ENCODE measurements at regions not wholly inside any gene's neighbourhood (a gene's known extent, or its start where the extent isn't known, plus 50 kb on each side); places are given as distances from the start of the nearest gene placed in this dataset.
"Not testable (repeated sequence)": the region's sequence is repeated elsewhere in the genome, so short reads cannot be mapped to it uniquely, and the experiment has no call there.

- no peak for TF ChIP-seq ZNF274 (IDR thresholded peaks at IDR 0.05; ENCODE audit: low read depth, low read length)
- no peaks in the 10 kb centered on the region for H3K9me3 ChIP-seq (ENCODE audit: insufficient read depth, low read length)
- no peaks in the 10 kb centered on the region for H3K4me1 ChIP-seq (ENCODE audit: insufficient read depth, insufficient read length)
- no peak overlapping the region for H3K9ac ChIP-seq (ENCODE audit: insufficient read length, low read depth)
- no peaks in the 10 kb centered on the region for H3K36me3 ChIP-seq (ENCODE audit: insufficient read depth, insufficient read length, low read length)
- H3K4me3 ChIP-seq (ENCODE audit: insufficient read length, low read depth), result no peak overlapping the region
- no peak for DNase-seq (ENCODE audit: low read depth, low spot score)
- H3K27me3 ChIP-seq (ENCODE audit: insufficient read depth, insufficient read length), result no peaks in the 10 kb centered on the region
Observed at GRCh38 chr2:13266166-13266565, 549.4 kb downstream of the TRIB2 start.

DNA sequence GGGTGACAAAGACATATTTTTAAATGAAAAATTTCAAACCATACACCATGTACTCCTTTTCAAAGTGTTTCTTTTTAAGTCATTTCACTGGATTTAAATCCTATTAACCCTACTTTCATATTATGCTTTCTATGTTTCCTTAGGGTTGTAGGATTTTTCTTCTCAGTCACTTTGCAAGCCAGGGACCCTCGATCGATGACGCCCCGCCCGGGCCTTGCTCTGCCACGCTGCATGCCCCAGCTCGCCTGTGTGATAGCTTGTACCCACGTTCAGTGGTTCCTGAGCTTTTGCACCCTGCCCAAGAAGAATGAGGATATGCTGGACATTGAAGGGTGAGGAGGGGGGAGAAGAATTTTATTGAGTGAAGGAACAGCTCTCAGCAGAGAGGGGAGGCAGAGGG is 568.0 kb downstream of the TRIB2 start:
- no peak for TF ChIP-seq YY1 (IDR thresholded peaks at IDR 0.05; ENCODE audit: insufficient read depth, insufficient read length)
- no peak for TF ChIP-seq SUZ12 (IDR thresholded peaks at IDR 0.05; ENCODE audit: extremely low read depth, insufficient read depth, insufficient read length)
- TF ChIP-seq ZNF274 (IDR thresholded peaks at IDR 0.05; ENCODE audit: low read depth, low read length), result no peak
- Histone ChIP-seq H3K9me3 (ENCODE audit: insufficient read depth, low read length) (no peaks in the 10 kb centered on the region), H3K4me3 (ENCODE audit: insufficient read length, low read depth) (no peak overlapping the region), H3K36me3 (ENCODE audit: insufficient read depth, insufficient read length, low read length) (no peaks in the 10 kb centered on the region), H3K27me3 (ENCODE audit: insufficient read depth, insufficient read length) (no peaks in the 10 kb centered on the region), H3K9ac (ENCODE audit: insufficient read length, low read depth) (no peak overlapping the region), H3K4me1 (ENCODE audit: insufficient read depth, insufficient read length) (no peaks in the 10 kb centered on the region)
- DNase-seq (ENCODE audit: low read depth, low spot score), result no peak

GRCh38 chr2:13289310-13289709 is 572.6 kb downstream of the TRIB2 start:
- H3K4me3 ChIP-seq (ENCODE audit: insufficient read length, low read depth), result no peak overlapping the region
- no peaks in the 10 kb centered on the region for H3K27me3 ChIP-seq (ENCODE audit: insufficient read depth, insufficient read length)
- no peak overlapping the region for H3K9ac ChIP-seq (ENCODE audit: insufficient read length, low read depth)
- TF ChIP-seq ZNF274 (IDR thresholded peaks at IDR 0.05; ENCODE audit: low read depth, low read length), result no peak
- no peaks in the 10 kb centered on the region for H3K4me1 ChIP-seq (ENCODE audit: insufficient read depth, insufficient read length)
- no peaks in the 10 kb centered on the region for H3K36me3 ChIP-seq (ENCODE audit: insufficient read depth, insufficient read length, low read length)
- H3K9me3 ChIP-seq (ENCODE audit: insufficient read depth, low read length), result no peaks in the 10 kb centered on the region
- no peak for DNase-seq (ENCODE audit: low read depth, low spot score)

GRCh38 chr2:13308478-13308805 is 591.7 kb downstream of the TRIB2 start:
- not testable (repeated sequence) for H3K36me3 ChIP-seq (ENCODE audit: insufficient read depth, insufficient read length, low read length); DNase-seq (ENCODE audit: low read depth, low spot score); H3K27me3 ChIP-seq (ENCODE audit: insufficient read depth, insufficient read length)

GRCh38 chr2:13308989-13309388 is 592.3 kb downstream of the TRIB2 start:
- no peak overlapping the region for H3K4me3 ChIP-seq (ENCODE audit: insufficient read length, low read depth)
- no peaks in the 10 kb centered on the region for H3K36me3 ChIP-seq (ENCODE audit: insufficient read depth, insufficient read length, low read length)
- H3K27me3 ChIP-seq (ENCODE audit: insufficient read depth, insufficient read length), result no peaks in the 10 kb centered on the region
- no peaks in the 10 kb centered on the region for H3K4me1 ChIP-seq (ENCODE audit: insufficient read depth, insufficient read length)
- H3K9ac ChIP-seq (ENCODE audit: insufficient read length, low read depth), result no peak overlapping the region
- no peak for DNase-seq (ENCODE audit: low read depth, low spot score)
- no peaks in the 10 kb centered on the region; the same call in 1 of the 2 replicates for H3K9me3 ChIP-seq (ENCODE audit: insufficient read depth, low read length)
- TF ChIP-seq SUZ12 (IDR thresholded peaks at IDR 0.05; ENCODE audit: extremely low read depth, insufficient read depth, insufficient read length), result no peak
- no peak for TF ChIP-seq ZNF274 (IDR thresholded peaks at IDR 0.05; ENCODE audit: low read depth, low read length)
- TF ChIP-seq YY1 (IDR thresholded peaks at IDR 0.05; ENCODE audit: insufficient read depth, insufficient read length), result no peak

More at GRCh38 chr2:13308478-13308805, 591.7 kb downstream of the TRIB2 start:
- not testable (repeated sequence) for H3K4me1 ChIP-seq (ENCODE audit: insufficient read depth, insufficient read length); H3K9ac ChIP-seq (ENCODE audit: insufficient read length, low read depth); H3K9me3 ChIP-seq (ENCODE audit: insufficient read depth, low read length); H3K4me3 ChIP-seq (ENCODE audit: insufficient read length, low read depth)

DNA sequence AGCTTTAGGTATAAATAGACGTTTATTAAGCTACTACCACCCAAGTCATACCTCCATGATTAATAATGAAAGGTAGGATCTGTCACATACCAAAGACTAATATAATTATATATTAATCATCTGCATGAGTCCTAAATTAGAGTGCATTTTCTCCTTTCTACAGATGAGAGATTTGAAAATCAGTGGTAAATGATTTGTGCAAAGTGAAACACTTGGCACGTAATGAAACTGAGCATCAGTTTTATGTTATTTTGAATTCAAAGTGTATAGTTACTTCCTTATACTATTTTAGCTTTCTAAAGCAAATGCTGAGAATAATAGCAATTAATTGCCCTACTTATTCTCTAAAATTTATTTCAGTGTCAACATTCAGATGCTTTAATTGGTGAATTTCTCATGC is 615.3 kb downstream of the TRIB2 start:
- TF ChIP-seq SUZ12 (IDR thresholded peaks at IDR 0.05; ENCODE audit: extremely low read depth, insufficient read depth, insufficient read length) (no peak), YY1 (IDR thresholded peaks at IDR 0.05; ENCODE audit: insufficient read depth, insufficient read length) (no peak), ZNF274 (IDR thresholded peaks at IDR 0.05; ENCODE audit: low read depth, low read length) (no peak)
- H3K27me3 ChIP-seq (ENCODE audit: insufficient read depth, insufficient read length), result no peaks in the 10 kb centered on the region
- H3K9me3 ChIP-seq (ENCODE audit: insufficient read depth, low read length), result no peaks in the 10 kb centered on the region
- DNase-seq (ENCODE audit: low read depth, low spot score), result no peak
- H3K36me3 ChIP-seq (ENCODE audit: insufficient read depth, insufficient read length, low read length), result no peaks in the 10 kb centered on the region
- no peak overlapping the region for H3K4me3 ChIP-seq (ENCODE audit: insufficient read length, low read depth)
- no peak overlapping the region for H3K9ac ChIP-seq (ENCODE audit: insufficient read length, low read depth)
- H3K4me1 ChIP-seq (ENCODE audit: insufficient read depth, insufficient read length), result no peaks in the 10 kb centered on the region

- not testable (repeated sequence) for H3K4me3 ChIP-seq (ENCODE audit: insufficient read length, low read depth); DNase-seq (ENCODE audit: low read depth, low spot score); H3K9ac ChIP-seq (ENCODE audit: insufficient read length, low read depth); H3K27me3 ChIP-seq (ENCODE audit: insufficient read depth, insufficient read length); H3K4me1 ChIP-seq (ENCODE audit: insufficient read depth, insufficient read length); H3K36me3 ChIP-seq (ENCODE audit: insufficient read depth, insufficient read length, low read length); H3K9me3 ChIP-seq (ENCODE audit: insufficient read depth, low read length)
Observed at GRCh38 chr2:13334071-13334470, 617.3 kb downstream of the TRIB2 start.

- no peak for DNase-seq (ENCODE audit: low read depth, low spot score)
- Histone ChIP-seq H3K36me3 (ENCODE audit: insufficient read depth, insufficient read length, low read length) (no peaks in the 10 kb centered on the region), H3K4me1 (ENCODE audit: insufficient read depth, insufficient read length) (no peaks in the 10 kb centered on the region), H3K27me3 (ENCODE audit: insufficient read depth, insufficient read length) (no peaks in the 10 kb centered on the region), H3K9me3 (ENCODE audit: insufficient read depth, low read length) (no peaks in the 10 kb centered on the region), H3K4me3 (ENCODE audit: insufficient read length, low read depth) (no peak overlapping the region), H3K9ac (ENCODE audit: insufficient read length, low read depth) (no peak overlapping the region)
- TF ChIP-seq YY1 (IDR thresholded peaks at IDR 0.05; ENCODE audit: insufficient read depth, insufficient read length) (no peak), SUZ12 (IDR thresholded peaks at IDR 0.05; ENCODE audit: extremely low read depth, insufficient read depth, insufficient read length) (no peak), ZNF274 (IDR thresholded peaks at IDR 0.05; ENCODE audit: low read depth, low read length) (no peak)
Observed at GRCh38 chr2:13334545-13334944, 617.8 kb downstream of the TRIB2 start.

Data from NT2/D1 (cell line).